HPDE6-E6E7 (cell line): ENCODE measurements at regions not wholly inside any gene's neighbourhood (a gene's known extent, or its start where the extent isn't known, plus 50 kb on each side); places are given as distances from the start of the nearest gene placed in this dataset.

Source experiments
- DNase-seq: peaks from one replicate; pipeline ENCODE4 v3.0.0; 2011; ENCODE audit warnings: missing footprints; ENCODE audit errors: extremely low spot score

DNA sequence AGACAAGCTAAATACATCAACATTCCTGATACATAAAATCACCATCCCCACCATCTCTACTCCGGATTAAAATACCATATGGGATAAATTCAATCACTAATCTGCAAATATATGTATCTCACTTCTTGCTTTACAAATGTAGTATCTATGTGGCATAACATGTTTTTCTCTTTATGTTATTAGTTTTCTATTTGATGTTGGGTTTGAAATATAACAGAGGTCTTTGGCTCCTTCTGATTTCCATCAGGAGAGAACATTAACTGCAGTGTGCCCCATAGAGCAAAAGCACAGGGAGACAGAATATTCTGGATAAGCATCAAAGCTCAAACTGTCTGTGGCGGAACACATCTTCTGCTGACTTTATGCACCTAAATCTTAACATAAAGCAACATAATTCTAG lies 547.2 kb upstream of the CDH8 start:
- no peak for DNase-seq

DNA sequence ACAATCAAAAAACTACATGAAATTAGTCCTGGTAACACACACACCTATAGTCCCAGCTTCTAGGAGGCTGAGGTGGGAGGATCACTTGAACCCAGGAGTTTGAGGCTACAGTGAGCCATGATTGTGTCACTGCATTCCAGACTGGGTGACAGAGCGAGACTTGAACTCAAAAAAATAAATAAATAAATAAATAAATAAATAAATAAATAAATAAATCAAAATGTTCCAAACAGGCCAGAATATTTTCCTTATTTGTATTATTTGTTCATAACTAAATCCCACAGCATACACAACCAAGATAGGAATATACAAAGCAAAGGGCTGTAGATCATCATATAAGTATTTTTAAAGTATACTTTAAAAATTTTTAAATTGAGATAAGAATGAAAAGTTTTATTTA lies 537.2 kb upstream of the CDH8 start:
- no peak for DNase-seq

DNA sequence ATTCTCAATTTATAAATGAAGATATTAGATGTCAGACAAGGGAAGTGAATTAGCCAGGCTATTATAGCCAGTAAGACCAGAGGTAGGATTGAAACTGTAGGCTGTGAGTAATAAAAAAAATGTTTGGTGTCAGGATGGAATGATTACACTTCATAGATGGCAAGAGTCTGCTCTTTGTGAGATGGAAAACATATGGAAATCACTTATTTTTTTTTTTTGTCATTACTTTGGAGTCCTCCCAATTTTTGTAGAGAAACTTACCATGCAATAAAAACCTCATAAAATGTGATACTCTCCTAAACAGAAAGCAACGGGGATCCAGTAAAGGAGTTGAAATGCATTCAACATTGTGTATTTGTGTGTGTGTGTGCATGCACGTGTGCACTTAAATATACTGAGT lies 532.7 kb upstream of the CDH8 start:
- no peak for DNase-seq

DNA sequence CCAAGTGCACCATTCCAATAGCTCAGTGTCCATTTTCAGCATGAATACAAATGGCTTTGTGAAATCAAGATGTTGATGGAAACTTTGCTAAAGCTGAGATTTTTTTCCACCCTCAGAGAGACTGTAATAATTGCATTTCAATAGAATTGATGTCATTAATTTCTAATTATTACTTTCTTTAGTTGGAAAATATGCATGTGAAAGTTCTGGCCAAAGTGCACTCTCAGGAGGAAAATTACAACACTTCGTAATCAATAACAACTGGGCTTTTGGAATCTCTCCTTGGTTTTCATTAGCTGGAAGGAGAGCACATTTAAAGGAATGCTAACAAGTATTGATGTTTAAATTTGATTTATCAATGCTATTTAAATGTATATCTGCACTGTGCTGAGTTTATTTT lies 529.5 kb upstream of the CDH8 start:
- DNase-seq, result no peak

DNA sequence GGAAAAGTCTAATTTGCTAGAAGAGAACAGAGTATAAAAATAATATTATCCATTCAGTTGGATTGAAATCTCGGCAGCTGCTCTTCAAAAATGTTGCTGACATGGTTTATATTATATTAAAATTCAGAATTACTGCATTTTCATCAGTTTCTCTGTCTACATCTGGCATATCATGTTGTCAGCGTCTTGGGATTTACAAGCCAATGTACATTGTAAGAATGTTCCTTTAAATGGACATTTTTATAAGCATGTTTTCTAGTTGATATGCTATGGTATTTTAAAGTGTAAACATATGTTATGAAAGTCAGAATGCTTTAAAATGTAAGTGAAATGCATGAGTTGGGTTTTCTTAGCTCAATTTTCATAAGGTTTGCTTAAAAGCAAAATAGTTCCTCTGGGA lies 528.1 kb upstream of the CDH8 start:
- no peak for DNase-seq

DNA sequence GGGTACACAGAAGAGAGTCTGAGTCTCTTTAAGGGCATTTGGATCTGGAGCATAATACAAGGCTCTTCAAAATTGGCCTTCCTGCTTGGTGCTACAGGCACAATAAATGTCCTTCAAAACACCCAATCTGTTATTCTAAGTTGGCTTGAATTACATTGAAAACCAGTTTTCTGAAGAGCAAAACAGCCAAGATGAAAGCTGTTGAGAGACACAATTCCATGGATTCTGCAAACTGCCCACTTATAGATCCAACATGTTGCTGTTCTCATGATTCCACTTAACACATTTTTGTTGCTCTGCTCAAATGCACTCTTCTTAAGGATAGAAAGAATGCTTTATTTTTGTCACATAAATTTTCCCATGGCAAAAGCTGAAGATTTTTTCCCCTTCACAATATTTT lies 525.9 kb upstream of the CDH8 start:
- no peak for DNase-seq

DNA sequence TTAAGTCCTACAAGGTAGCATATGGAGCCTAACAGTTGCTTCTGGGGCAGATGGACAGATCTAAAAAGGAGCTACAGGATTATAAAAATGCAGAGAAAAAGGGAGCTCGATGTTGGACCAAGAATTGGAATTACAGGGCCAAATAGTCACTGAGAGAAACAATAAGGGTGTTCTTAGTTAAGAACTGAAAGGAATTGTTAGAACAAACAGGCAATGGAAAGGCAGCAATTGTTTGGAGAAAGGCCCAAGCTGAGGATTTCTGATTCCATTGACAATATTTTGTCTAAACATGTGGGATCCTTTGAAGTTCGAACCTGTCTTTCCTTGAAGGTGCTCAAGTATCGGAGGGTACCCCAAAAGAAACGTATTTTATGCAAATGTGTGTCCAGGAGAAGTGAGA lies 513.6 kb upstream of the CDH8 start:
- DNase-seq, result no peak

DNA sequence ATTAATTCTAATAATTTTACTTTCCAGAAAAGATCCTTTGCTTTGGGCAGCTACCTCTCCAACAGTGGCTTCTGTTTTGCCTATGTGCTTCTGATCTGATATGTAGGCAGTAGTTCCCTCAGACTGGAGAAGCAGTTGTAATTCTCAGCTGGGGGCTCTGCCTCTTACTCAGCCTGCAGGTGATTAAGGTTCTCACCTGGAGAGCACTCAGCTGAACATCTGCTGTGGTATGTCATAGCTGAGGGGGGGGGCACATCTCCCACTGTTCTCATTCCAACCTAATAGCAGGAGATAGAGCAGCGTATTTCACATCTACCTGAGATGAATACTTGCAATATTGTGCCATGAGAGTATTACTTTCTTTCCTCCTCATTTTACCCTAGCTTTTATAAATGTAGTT lies 511.9 kb upstream of the CDH8 start:
- no peak for DNase-seq

DNA sequence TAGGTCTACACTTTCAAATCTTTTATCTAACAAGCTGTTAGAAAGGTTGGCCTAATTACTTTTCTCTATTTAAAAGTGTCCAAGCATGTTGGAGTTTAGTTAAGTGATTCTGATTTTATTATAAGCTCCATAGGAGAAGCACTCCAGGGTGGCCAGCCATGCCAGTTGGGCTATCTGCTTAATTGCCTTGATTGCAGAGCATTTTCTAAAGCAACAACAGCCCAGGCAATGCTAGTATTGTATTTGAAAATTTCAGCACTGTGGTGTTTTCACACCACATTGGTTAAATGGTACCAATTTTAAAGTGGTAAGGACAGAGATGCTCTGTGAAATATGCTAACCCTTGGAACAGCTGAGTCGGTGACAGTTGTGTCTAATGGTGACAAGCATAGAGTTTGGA lies 510.5 kb upstream of the CDH8 start:
- no peak for DNase-seq

DNA sequence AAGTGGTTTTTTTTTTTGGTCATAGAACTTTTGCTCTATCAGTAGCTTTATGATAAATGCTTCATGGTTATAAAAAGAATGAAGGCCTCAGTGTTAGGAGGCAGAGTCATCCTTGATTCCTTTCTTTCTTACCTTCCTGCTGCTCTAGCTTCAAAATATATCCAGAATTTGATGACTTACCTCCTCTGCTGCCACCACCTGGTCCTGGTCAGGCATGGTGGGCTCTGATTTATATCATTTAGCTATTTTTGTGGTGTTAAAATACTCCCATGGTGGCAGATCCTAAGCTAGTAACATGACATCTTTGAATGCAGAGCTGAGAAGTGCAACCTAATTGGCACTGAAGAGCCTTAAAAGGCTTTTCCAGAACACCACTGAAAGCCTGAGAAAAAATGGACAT lies 508.8 kb upstream of the CDH8 start:
- no peak for DNase-seq

DNA sequence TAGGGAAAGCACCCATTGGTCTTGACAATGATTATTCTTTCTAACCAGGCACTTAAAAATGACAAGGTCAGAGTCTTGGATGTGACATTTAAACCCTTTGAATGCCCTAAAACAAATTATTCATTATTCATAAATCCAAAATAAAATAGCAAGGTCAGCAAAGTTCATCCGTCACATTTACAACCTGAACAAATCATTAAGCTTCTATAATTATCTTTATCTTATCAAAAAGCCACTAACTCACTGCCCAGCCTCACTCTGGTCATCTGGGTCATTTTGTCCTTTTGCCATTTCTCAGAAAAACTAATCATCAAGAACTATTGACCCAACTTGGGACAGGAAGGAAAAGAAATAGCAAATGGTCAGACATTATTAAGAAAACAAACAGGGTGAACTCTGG lies 507.3 kb upstream of the CDH8 start:
- no peak for DNase-seq

DNA sequence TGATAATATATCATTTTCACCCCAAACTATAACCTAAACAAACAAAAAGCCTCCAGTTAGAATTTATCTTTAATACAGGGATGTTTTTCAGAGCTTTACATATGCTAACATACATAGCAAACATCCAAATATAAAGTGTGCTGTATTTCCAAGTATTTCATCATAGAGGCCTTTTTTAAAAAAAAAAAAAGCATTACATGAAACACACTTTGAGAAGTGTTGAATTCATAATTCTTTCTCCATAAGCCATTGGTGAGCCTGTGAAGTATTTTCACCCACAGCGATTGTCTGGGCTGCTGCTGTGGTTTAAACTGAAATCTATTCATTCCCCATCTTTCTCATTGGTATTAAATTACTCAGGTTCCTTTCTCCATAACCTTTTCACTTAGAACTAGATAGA lies 503.4 kb upstream of the CDH8 start:
- no peak for DNase-seq

DNA sequence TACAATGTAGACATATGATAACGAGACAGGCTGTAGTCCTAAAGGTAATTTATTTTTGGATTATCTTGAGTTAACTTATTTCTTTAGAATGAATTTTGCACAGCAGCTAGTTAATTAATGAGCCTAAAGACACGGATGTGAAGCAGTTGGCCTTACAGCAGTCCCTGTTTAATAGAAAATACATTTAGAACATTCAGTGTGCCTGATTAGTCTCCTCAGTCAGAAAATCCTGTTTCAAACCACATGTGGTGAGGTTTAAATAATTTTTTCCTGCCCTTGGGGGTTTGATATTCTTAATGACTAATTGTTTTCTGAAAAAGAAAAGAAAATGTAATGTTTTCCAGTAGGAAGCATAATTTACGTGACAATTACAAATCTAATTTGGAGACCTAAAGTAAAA lies 494.2 kb upstream of the CDH8 start:
- DNase-seq, result no peak

DNA sequence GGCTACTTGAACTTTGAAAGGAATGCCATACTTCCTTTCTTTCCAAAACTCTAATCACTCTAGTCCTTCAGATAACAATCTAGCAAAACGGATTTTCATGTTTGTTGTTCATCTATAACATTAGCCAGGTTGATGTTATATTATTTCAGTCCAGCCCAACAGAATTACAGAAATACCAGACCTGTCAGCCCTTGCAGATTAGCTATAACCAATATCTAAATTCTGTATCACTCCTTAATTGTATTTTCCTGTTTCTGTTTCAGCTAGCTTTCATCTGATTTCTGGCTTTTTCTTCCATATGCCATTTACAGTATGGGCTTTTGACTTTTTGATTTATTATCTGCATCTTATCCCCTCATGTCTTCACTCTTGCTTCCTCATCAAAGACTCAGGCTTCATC lies 479.8 kb upstream of the CDH8 start:
- no peak for DNase-seq

DNA sequence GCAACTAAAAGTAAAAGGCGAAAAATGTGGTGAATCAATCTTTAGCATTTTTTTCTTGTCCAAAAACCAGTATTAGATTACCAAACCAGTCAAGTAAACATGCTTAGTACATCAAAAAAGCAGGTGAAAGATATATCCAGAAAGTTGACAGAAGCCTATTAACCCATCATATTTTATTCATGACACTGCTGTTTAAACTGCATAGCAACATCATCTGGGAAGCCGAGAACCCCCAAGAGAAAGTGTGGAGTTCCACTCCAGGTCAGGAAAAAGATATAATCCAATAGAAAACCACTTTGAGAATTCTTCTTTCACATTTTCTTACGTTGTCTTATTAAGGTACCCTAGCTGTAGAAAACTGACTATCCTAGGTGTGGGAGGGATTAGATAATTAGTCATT lies 466.8 kb upstream of the CDH8 start:
- no peak for DNase-seq

DNA sequence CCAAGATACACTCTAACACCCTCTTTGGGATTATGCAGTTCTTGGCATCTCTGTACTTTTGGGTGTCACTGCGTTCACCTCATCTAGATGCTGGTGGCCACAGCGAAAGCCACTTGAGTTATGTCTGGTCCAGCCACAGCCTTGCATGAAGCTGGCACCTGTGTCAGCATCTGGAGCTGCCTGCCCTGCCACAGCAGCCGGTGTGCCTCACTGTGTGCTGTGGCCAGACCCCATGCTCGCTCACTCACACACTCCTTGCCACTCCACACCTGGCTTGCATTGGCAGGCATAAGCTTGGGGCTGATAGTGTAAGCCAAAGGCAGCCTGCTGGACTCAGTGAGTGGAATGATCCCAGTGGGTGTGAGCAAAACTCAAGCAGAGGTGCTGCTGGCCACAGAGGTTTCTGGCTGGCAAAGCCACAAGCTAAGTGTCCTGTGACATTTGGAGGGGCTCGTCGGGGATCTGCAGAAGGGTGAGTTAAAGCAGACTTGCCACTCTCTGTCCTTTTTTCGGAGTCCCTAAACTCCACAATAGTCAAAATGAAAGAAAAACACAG lies 442.7 kb upstream of the CDH8 start:
- no peak for DNase-seq

DNA sequence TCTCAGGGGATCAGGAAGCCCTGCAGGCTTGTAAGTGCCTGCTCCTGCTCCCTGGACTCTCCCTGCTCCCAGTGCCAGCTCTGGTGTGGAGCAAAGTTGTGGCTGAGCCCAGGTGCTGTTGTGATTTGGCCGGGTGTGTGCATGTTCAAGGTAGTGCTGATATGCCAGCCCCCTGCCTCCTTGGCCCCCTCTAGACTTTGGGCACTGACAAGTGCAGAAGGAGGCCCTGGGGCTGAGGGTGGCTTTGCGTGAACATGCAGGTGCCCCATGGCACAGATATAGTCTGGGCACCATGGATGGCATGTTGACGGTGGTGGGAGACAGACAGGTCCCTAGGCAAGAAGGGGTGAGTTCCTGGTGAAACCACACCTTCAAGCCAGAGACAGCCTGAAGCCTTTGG lies 441.6 kb upstream of the CDH8 start:
- no peak for DNase-seq

DNA sequence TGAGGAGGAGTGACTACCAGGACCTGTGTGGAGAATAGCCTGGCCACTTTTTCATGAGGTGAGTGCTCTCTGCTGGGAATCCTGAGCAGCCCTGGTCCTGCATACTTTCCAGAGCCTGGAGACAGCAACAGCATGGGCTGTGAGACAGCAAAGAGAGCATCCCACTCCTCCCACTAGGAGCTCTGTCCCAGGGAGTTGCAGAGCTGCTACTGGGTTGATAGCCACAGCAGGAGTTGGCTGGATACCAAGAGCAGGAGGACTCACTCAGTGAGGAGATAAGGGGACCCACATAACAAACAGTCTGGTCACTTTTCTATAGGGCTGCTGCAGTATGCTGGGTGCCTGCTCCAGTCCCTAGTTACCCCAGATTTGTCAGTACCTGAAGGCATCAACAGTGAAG lies 439.3 kb upstream of the CDH8 start:
- no peak for DNase-seq

DNA sequence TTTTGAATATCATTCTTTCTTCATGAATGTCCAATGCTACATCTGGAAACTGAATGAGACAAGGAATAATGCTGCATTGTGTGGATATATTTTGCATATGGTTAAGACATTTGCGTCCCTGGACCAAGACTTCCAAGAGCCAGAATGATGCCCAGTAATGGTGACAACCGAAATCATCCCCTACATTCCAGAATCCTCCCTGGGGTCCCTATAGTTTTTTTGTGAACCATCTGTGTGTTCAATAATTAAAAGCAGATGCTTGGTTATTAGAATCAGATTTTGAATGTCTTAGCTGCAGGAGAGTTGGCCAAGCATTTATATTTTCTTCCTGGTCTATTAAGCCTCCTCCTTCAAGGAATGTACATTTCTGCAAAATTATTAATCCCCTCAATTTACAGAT lies 426.7 kb upstream of the CDH8 start:
- no peak for DNase-seq

DNA sequence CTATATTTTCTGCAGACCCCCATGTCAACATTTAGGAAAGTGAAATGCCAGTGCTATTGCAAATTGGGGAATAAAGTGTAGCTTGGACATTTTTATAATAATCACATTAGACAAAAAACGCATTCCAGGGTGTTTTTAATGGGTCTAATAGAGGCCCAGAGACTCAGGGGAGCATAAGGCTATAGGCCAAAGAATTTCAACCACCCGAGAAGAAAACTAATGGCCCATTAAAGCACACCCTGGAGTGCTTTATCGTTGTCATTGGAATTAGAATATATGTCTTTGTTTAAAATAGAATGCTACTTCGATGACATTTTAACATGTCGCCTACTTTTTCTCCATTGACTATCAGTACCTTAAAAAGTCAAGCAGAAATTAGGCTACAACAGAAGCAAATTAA lies 414.1 kb upstream of the CDH8 start:
- DNase-seq, result no peak

DNA sequence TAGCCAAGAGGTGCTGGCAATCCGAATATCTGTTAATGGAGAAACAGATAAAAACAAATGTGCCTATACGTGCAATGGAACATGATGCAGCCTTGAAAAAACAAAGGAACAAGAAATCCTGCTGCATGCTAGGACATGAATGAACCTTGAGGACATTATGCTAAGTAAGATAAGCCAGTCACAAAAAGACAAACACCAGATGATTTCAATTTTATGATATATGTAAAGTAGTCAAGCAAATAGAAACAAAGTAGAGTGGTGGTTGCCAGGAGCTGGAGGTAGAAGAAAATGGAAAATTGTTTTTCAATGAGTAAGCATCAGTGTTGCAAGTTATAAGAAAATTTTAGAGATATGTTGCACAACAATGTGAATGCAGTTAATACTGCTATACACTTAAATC lies 409.7 kb upstream of the CDH8 start:
- no peak for DNase-seq

DNA sequence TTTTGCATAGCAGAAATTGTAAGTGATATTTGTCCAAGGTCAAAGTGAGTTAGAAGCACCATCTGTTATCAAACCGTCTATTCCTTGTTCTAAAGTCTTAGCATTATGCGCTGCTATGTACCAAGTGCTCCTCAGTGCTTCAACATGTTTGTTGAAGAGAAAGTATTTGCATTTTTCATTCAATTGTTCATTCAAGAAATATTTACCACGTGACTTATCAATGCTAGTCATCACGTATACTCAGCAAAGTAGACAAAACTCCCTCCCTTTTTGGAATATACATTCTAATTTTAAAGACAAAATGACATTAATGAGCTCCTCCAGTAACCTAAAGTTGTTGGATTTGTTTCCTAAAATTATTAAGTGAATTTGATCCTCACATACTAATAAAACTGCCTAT lies 388.0 kb upstream of the CDH8 start:
- DNase-seq, result no peak

DNA sequence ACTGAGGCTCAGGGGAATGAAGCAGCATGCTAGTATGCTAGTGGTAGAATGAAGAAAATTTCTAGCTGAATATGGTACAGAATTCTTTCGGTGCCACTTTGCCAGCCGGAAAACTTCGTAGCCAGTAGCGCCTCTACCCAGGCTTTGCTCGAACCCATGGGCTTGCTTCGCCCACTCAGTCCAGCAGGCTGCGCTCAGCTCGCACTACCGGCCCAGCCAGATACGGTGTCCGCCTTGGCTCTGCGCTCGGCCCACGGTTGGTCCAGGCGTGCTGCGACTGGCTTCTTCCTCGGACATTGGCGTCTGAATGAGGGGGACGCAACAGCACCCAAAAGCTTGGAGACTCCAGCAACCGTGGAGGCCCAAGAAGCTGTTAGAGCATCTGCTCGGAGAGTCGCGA lies 372.5 kb upstream of the CDH8 start:
- DNase-seq, result no peak

DNA sequence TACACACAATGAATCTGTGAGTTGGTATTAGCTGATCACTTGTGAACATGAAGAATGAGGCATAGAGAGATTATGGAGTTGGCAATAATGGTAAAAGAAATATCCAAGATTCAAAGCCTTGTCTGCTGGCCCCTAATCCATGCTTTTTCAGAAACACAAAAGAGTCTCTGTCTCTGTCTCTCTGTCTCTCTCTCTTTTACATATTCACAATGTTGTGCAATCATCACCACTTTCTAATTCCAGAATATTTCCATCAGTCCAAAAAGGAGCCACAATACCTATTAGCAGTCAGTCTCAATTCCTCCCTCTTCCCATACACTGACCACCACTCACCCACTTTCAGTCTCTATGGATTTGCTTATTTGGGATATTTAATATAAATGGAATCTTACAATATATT lies 370.1 kb upstream of the CDH8 start:
- DNase-seq, result no peak
